GM18519 (cell line): ENCODE measurements at regions not wholly inside any gene's neighbourhood (a gene's known extent, or its start where the extent isn't known, plus 50 kb on each side); places are given as distances from the start of the nearest gene placed in this dataset.

ENCODE experiments used
- ATAC-seq: cut with Tn5 transposase; IDR thresholded peaks from one replicate; pipeline ENCODE4 v1.9.1; 2021; ENCODE audit warnings: mild to moderate bottlenecking, moderate library complexity; ENCODE audit not compliant: unreplicated experiment, low FRiP score

DNA sequence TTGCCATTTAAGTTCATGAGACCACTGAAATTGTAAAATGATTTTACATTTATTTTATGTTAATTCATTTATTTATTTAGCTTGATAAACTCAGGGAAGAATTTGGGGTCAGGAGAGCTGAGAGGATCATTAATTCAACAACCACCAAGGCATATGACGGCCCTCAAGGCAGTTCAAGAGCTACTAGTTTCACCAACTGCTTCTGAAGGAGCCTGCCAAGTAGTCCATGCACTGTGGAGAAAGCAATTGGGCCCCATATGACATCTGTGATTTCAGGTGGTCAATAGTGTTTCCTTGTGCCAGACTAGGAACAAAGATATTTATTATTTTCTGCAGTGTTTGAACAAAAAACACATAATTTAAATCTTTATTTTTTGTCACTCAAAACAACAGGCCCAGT lies 236.4 kb downstream of the CASP12 start:
- ATAC-seq, result no peak

DNA sequence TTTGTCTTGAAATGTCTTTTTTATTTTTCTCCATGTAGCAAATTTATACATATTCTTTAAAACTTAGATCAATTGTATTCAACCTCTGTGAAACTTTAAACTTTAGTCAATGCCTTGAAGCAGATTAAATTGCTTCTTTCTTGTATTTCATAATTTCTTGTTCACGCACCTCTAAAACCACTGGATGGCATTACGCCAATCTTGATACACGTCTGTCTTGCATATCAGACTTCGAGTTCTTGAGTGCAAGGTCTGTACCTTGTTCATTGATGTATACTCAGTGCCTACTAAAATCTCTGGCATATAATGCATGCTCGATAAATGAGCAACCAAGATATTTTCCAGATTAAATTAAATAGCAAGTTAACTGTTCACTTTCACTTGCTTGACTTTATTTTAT lies 236.8 kb downstream of the CASP12 start:
- no peak for ATAC-seq

DNA sequence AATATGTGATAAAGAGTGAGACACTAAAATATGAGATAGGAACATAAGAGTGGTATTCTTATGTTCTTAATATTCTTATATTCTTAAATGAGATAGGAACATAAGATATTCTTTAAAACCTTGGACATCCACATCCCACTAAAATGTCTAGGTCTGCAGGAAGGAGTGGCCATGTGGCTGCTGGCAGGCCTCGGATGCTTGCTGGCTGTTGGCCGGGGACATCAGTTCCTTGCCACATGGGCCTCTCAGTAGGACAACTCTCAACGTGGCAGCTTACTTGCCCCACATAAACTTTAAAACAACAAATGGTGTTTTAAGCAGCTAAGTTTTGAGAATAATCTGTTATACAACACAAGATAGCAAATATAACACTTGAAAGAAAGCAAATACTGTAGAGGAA lies 240.1 kb downstream of the CASP12 start:
- ATAC-seq, result no peak

DNA sequence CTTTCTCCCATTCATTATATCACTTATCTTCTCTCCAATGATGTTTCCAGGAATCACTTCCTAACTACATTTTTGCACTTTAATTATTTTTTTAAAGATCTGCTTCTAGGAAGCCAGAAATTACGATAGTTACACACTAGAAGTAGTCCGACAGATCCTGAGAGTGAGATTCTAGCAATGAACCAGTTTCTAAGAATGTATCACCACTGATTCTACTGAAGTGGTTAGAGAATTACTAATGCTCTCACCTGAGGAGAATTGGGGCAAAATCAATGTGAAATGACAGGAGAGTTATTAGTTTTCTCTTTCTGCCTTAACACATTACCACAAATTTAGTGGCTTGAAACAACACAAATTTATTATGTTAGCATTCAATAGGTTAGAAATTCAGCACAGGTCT lies 241.2 kb downstream of the CASP12 start:
- ATAC-seq, result no peak

DNA sequence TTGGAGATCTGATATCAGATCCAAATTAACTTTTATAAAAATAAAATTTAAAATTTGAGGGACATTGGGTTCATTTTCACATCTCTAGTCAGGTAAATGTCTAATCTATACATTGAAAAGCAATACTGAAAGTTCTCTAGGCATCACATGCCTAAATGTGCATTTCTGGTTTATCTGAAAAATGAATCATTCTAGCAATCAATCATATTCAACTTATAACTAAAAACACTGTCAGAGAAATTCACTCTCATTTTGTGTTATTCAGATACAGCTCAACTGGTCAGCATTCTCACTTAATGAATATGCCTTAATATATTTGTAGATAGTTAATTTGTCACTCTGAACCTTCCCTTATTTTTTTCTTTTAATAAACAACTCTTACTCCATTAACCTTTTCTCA lies 243.2 kb downstream of the CASP12 start:
- ATAC-seq, result no peak

DNA sequence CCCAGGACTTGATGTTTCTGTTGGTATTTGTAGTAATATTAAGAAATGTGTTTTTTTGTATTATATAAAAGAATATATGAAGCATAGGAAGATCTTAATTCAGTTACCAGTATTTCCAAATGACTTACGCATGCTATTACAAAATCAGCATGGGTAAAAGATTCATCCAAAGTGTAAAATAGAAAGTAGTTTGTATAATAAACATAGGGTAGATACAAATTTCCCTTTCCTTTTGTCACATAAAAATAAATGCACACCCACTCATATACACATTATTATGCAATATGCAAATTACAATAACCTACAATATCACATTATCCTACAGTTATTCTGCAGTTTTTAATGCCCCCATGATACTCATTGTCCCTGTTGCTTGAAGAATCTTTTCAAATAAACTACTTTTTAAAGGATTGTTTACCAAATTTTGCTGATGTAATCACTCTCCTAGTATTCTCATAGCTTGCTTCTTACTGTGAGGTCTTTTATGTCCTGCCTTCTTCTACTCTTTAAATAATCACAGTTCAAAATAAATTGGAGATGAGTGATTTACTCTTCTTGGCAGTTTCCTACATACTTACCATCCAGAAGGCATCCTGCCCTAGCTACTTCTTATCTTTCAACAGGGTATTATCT lies 244.0 kb downstream of the CASP12 start:
- no peak for ATAC-seq

DNA sequence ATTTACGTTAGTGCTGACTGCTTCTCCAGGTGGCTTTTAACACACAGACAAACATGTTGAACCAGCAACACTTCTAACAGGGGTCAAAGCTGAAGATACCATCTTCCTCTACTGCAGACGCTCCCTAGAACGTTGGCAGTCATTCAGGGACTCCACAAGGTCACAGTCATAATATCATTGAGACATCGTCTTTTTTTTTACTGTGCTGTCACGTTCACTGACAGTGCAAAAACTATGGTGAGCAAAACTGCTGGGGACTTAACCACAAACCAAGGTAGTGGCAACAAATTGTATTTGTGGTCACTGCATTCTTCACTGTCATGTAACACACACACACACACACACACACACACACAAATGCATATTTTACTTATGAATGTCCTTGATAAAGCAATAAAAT lies 244.9 kb downstream of the CASP12 start:
- ATAC-seq, result no peak

DNA sequence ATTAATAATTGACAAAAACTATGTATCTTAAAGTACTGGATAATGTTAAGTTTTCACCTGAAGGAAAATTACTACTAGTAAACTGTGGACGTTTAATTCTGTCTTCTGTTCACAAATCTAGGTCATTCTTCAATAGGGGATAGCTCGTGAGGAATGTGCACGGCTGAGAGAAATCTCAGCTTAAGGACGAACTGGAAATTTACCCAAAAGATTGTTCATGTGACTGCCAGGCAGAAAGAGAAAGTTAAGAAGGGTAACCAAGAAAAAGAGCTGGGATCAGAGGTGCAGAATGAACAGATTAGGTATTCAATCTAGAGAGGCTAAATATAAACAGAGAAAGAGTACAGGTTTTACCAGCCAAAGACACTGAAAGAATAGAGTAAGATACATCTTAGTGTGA lies 245.3 kb downstream of the CASP12 start:
- no peak for ATAC-seq

DNA sequence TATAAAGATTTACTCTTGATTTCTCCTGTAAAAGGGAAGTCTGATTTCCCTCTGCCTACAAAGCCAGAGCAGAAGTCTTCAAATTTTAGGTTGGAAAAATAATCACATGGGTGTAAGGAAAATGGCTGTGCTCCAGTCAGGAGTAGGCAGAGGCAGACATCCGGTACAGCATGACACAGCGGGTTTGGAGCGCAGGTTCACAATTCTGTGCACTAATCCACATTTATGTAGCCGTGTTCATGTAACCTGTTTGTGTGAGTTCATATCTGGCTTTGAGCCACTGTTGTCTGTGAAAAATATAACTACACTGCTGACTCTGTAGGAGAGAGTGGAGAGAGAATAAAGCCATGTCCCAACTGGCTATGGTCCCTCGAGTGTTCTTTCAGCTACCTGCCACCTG lies 248.0 kb downstream of the CASP12 start:
- ATAC-seq, result no peak

DNA sequence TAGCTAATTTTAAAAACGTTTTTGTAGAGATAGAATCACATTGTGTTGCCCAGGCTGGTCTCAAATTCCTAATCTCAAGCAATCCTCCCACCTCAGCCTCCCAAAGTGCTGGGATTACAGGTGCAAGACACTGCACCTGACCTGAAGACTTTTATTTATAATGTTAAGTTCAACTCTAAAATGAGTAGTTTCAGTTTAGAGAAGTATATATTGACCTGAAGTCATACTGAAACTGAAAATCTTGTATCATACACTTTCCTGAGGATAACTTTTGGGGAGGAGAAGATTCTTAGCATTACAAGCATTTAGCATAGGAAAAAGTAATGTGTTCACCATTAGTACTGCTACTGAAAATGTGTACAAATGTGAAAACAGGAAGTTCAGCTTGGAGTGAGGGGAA lies 249.3 kb downstream of the CASP12 start:
- no peak for ATAC-seq

DNA sequence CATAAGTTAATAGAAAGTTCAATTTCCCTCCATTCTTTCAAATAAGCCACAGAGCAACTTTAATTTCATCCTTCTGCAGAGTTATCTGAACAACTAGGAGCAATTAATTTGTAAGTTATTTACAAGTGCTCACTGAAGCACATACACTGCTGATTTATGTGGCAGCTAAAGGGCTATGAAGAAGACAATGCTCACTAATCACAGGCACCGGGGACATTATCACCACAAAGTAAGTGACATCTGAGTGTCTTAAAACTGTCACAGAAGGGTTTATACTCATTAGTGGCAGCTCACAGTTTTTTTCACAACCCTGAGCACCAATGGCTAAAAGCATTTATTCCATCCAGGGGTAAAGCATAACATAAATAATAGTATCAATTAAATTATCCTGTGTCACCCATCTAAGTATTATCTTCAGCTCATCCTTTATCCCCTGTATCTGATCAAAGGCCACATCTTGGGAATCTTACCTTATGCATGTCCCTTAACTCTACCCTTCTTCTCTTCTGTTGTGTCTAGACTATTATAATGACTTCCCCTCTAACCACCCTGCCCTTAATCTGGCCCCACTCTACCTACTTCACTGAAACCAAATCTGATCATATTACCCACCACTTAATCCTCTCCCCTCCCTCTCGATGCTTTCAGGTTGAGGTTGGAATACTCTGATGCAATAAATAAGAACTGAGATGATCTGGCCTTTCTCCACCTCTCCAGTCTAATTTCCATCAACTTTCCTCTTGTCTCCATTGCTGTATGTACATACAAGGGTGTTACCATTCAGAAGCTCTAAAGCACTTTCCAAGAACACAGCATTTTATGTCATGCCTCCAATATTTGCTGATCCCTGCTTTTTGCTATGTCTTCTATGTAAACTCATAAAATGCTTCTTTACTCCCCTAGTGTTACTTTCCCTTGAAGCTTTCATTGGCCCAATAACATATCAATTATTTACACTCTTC lies 252.7 kb downstream of the CASP12 start:
- no peak for ATAC-seq

DNA sequence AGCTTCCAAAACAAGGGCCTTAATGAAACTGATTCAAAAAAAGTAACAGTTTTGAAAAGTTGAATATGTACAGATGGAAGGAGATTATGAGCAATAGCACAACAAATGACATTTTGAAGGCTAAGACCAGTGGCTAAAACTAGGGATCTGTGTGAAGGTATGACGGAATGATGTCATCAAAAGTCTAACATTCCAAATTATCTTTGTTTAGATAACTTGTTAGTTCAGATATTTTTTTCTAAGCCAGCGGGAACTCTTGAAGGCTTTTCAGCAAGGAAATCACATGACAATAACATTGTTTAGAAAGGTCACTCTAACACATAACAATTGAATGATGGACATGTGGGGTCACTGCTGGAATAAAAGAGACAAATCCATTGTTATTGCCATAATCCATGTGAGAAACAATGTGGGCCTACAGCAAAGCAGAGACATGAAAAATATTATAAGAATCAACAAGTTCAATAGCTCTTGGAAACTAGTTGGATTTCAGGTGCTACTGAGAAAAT lies 260.5 kb downstream of the CASP12 start:
- ATAC-seq, result no peak

DNA sequence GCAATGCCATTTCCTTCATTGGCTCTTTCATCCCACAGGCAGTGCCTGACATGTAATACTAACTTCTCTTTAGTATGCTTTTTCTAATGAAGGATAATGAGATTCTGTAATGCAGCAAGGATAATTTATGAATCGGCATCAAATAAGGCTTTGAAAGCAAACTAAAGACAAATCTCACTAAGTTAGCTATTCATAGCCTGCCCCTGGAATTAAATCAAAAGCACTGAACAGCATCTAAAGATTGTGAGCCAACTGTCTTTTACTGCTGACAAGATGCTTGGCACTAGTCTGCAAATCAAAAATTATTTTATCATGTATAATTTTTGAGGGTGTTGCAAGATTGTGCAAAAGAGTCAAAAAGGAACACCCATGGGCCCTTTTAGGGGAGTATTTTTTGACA lies 265.0 kb downstream of the CASP12 start:
- no peak for ATAC-seq

DNA sequence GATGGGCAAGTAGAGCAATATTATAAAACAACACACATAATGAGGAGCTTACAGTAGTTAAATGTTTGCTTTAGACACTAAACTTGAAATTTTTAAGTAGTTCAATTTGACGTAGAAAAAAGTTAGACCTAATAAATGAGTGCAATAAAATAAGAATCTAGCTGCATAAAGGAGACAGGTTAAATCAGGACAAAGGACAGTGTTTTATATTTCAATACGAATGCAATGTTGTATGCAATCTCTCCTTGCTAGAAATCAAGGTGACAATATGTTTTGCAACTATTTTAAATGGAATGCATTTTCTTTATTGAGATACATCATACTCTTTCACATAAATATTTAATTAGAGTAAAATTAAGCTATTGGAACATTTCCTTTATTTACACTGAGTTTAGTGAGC lies 267.9 kb downstream of the CASP12 start:
- no peak for ATAC-seq

DNA sequence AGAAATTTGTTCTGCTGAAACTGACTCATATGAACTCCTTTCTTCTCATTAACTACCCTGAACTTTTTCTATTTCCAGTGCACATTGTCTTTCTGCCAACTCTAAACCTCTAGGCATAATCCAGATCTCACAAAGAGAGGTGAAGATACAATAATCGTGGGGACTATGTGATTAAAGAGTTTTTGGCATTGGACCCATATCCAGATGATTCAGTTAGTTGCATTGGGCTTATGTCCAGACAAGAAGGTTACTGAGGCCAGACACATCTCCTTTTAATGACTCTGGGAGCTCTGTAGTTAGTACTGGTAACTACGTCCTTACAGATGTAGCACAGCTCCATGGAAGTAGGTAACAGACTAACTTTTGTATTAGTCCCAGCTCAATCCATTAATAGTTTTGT lies 273.0 kb downstream of the CASP12 start:
- ATAC-seq, result no peak

DNA sequence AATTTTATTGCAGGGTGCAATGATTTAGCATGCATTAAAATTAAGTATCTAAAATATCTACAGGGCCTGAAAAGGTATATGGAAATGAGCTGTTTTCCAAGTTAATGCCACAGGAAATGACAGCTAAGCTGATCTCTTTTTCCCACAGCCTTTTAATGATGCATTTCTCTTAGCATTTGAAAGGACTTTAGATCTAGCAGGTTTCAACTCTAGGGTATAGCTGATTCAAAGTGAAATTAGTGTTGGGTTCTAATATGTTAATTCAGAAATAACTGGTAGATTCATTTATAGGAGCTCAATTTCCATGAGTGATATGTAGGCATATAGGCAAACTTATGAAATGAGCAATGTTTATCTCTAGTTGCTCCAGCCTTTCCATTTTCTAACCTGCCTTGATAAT lies 274.2 kb downstream of the CASP12 start:
- ATAC-seq, result no peak

DNA sequence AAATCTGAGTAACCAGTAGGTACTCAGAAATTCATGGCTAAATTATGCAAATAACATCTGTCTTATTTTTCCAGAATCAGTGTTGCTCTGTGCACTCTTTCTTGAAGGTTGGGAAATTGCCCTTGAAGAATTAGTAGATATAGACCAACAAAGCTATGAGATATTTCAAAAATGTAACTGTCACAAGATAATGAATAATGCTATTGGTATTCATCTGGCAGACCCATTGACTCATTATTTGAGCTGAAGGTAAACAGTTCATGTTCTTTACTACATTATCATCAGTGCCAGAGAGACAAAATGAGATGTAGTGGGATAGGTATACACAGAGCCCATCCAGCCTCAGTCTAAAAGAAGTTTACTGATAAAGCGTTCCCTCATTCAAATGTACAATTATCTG lies 274.7 kb downstream of the CASP12 start:
- no peak for ATAC-seq

DNA sequence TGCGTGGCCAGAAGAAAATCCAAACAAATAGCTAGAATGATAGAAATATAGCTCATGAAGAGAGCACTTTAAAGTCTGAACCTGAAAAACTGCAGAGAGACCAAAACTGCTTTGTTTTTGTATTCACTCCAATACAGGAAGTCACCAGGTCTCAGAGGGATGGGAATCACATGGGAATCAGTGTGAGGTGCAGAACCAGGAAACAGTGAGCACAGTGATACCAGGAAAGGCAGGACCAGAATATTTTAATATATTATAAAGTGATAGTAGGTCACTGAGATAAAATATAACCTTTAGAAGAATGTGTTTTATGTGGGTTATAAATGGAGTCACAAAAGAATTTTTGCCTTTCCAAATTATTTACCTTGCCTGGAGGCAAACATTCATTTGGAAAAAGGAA lies 277.3 kb downstream of the CASP12 start:
- ATAC-seq, result no peak

DNA sequence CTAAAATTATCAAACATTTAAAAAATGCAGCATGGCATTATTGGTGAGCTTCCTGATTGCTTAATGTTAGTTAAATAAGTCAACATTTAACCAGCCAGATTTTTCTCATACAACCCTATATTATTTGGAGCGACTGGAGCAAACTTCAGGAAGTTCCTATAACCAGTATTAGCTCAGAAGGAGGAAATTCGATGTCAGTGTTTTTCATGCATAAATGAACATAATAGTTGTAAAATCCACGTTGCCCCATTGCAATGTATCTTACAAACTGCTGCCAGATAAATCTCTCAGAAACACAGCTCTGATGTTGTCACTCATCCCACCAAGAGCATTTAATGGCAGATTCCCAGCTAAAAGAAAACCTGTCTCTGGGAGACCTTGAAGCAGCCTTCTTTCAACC lies 278.5 kb downstream of the CASP12 start:
- ATAC-seq, result no peak

DNA sequence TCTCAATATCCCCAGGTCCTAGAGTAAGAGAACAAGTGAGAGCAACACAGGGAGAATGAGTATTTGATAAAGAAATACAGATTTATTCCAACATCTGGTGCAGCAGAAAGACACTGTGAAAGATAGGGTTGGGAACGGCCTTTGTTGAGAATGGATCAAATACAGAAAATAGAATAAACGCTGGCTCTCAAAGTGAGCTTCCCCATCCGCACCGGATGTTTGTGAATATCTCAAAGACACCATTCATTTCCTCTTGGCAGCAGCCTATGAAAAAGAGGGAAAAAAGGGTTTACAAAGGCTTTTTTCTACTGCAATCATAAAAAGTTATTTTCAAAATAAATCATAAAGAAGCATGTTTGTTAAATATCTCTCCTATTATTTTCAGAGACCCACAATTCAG lies 279.3 kb downstream of the CASP12 start:
- no peak for ATAC-seq

DNA sequence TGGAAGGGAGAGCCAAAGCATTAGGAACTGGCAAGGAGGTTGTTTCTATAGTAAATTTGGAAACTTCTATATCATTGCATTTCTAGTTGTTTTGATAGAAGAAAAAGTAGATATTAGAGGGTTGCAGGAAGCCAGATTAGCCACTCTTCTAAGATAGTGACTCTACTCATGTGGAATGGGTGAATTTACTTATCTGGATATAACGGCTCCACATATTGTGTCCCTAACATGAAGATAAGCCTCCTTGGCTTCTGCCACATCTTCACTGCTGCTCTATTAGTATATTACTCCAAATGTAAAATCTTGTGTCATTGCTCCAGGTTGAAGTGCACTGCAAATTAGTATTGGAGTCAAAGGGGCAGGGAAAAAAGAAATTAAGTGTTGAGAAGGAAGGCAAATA lies 283.3 kb downstream of the CASP12 start:
- no peak for ATAC-seq

DNA sequence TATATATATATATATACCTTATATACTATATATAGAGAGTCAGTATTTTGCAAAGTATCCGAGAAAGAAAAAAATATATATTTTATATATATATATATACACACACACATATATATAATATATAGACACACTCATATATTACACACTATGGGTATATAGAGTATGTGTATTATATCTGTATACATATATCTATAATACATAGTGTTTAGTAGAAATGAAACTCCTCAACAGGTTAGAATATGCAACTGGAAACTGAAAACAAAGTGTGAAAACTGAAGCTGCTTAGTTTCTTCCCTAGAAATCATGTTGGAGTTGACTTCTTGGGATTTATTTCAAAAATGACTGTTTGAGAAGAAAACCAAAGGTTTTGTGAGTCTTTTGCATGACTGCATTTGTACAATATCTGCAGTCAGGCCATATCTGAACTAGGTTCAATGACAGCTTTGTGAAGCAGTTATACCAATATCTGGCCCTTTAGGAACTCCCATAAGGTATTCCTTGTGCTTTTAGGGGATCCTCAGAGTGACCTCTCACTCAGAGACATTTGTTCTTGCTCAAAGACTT lies 284.1 kb downstream of the CASP12 start:
- no peak for ATAC-seq
